ENCODE measurements at regions not wholly inside any gene's neighbourhood (a gene's known extent, or its start where the extent isn't known, plus 50 kb on each side); places are given as distances from the start of the nearest gene placed in this dataset.
A peak's percentile ranks its signal among the peaks of the same experiment; 100 is the strongest.

DNA sequence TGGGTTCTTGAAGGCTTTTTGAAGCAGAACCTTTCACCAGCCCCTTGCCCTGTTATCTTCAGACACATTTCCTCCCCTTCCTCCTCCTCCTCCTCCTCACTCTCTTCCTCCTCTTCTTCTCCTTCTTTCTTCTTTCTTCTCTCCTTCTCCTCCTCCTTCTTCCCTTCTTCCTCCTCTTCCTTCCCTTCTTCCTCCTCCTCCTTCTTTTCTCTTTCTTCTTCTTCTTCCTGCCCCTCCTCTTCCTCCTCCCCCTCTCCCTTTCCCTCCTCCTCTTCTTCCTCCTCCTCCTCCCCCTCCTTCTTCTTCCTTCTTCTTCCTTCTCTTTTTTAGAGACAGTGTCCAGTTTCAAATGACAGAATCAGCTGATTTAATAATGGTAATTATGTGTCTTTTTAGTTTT is 226.0 kb downstream of the DKK2 start:
- H3K4me1 ChIP-seq (ENCODE audit: low read depth) = no peaks in the 10 kb centered on the region
- TF ChIP-seq, protein P1, sequence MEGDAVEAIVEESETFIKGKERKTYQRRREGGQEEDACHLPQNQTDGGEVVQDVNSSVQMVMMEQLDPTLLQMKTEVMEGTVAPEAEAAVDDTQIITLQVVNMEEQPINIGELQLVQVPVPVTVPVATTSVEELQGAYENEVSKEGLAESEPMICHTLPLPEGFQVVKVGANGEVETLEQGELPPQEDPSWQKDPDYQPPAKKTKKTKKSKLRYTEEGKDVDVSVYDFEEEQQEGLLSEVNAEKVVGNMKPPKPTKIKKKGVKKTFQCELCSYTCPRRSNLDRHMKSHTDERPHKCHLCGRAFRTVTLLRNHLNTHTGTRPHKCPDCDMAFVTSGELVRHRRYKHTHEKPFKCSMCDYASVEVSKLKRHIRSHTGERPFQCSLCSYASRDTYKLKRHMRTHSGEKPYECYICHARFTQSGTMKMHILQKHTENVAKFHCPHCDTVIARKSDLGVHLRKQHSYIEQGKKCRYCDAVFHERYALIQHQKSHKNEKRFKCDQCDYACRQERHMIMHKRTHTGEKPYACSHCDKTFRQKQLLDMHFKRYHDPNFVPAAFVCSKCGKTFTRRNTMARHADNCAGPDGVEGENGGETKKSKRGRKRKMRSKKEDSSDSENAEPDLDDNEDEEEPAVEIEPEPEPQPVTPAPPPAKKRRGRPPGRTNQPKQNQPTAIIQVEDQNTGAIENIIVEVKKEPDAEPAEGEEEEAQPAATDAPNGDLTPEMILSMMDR (IDR thresholded peaks at IDR 0.05; ENCODE audit: low read depth, low read length) = no peak

DNA sequence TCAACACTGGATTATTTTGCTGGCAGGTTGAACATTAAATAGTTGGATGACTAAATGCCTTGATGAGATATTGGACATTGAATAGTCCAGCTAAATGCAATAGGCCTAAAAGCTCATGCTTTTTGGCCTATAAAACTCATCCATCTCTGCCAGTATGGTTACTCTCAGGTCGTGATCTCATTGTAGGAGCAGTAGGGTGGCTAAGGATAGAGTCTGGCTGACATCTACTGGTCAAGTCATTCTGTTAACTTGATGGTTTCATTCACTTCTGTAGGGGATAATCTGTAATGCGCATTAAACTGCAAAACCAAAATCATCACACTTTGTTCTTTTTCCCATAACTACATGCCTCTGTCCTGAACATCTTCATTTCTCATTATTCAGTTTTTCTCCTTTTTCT is 227.0 kb downstream of the DKK2 start:
- no peak overlapping the region for H3K4me3 ChIP-seq
- no peaks in the 10 kb centered on the region for H3K9me3 ChIP-seq (ENCODE audit: low read depth)
- H3K36me3 ChIP-seq = no peaks in the 10 kb centered on the region
- H3K4me1 ChIP-seq (ENCODE audit: low read depth) = no peaks in the 10 kb centered on the region
- TF ChIP-seq, protein P1 (IDR thresholded peaks at IDR 0.05; ENCODE audit: low read depth, low read length) = peak; percentile 45
- DNase-seq (ENCODE audit: low read depth in 1 of 2, low spot score in 1 of 2) = peak; percentile 26 to 67
- H3K27me3 ChIP-seq = no peaks in the 10 kb centered on the region
- H3K27ac ChIP-seq = no peak overlapping the region

More for the DNA sequence above, 226.0 kb downstream of the DKK2 start:
- Histone ChIP-seq H3K9me3 (ENCODE audit: low read depth) (no peaks in the 10 kb centered on the region), H3K4me3 (no peak overlapping the region), H3K27me3 (no peaks in the 10 kb centered on the region), H3K27ac (no peak overlapping the region), H3K36me3 (no peaks in the 10 kb centered on the region)
- DNase-seq (ENCODE audit: low read depth in 1 of 2, low spot score in 1 of 2) = no peak

- Histone ChIP-seq H3K9me3 (ENCODE audit: low read depth) (no peaks in the 10 kb centered on the region), H3K27ac (no peak overlapping the region), H3K4me1 (ENCODE audit: low read depth) (no peaks in the 10 kb centered on the region), H3K36me3 (no peaks in the 10 kb centered on the region), H3K27me3 (no peaks in the 10 kb centered on the region), H3K4me3 (no peak overlapping the region)
- DNase-seq (ENCODE audit: low read depth in 1 of 2, low spot score in 1 of 2) = no peak
- TF ChIP-seq, protein P1 (IDR thresholded peaks at IDR 0.05; ENCODE audit: low read depth, low read length) = no peak
Observed at GRCh38 chr4:106806158-106806797, 229.8 kb downstream of the DKK2 start.

- Histone ChIP-seq H3K4me1 (ENCODE audit: low read depth) (no peaks in the 10 kb centered on the region), H3K27me3 (no peaks in the 10 kb centered on the region), H3K4me3 (no peak overlapping the region), H3K36me3 (no peaks in the 10 kb centered on the region), H3K9me3 (ENCODE audit: low read depth) (no peaks in the 10 kb centered on the region), H3K27ac (no peak overlapping the region)
- TF ChIP-seq, protein P1 (IDR thresholded peaks at IDR 0.05; ENCODE audit: low read depth, low read length) = no peak
- DNase-seq (ENCODE audit: low read depth in 1 of 2, low spot score in 1 of 2) = no peak
Observed at GRCh38 chr4:106803083-106803482, 233.0 kb downstream of the DKK2 start.

DNA sequence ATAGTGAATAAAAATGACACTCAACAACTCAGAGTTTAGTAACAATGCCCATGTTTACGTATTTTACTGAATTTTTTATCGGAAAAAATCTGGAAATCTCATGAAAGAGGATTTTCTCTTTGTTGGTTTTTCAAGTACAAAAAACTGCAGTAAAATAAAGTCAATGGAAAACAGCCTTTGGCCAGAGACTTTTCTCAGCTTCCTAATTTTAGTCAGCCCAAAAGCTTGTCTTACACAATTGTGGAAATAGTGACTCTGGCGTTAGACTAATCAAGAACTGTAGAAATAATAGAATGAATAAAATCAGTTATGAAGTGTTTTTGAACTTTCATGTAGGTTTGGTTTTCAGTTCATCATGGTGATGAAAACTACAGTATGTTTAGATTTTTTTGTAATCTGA is 234.7 kb downstream of the DKK2 start:
- no peak for DNase-seq (ENCODE audit: low read depth in 1 of 2, low spot score in 1 of 2)
- no peaks in the 10 kb centered on the region for H3K9me3 ChIP-seq (ENCODE audit: low read depth)
- no peaks in the 10 kb centered on the region for H3K36me3 ChIP-seq
- H3K4me1 ChIP-seq (ENCODE audit: low read depth) = no peaks in the 10 kb centered on the region
- no peak overlapping the region for H3K4me3 ChIP-seq
- H3K27me3 ChIP-seq = no peaks in the 10 kb centered on the region
- TF ChIP-seq, protein P1 (IDR thresholded peaks at IDR 0.05; ENCODE audit: low read depth, low read length) = no peak
- H3K27ac ChIP-seq = no peak overlapping the region

All from cardiac muscle cell (in vitro differentiated cells and primary cell).